Neutrophil (primary cell): ENCODE measurements at regions not wholly inside any gene's neighbourhood (a gene's known extent, or its start where the extent isn't known, plus 50 kb on each side); places are given as distances from the start of the nearest gene placed in this dataset.

Experiments
- H3K27ac ChIP-seq: fragments of 200-600 bp; sonication (generic); 2 replicates; pipeline ENCODE4 v1.5.1; 2016; ENCODE audit warnings: mild to moderate bottlenecking, moderate library complexity
- H3K27me3 ChIP-seq: fragments of 200-600 bp; sonication (generic); 2 replicates; pipeline ENCODE4 v1.6.0; 2016; ENCODE audit warnings: mild to moderate bottlenecking
- H3K36me3 ChIP-seq: fragments of 200-600 bp; sonication (generic); 2 replicates; pipeline ENCODE4 v1.5.1; 2017
- H3K4me1 ChIP-seq, 2 experiments: fragments of 200-600 bp in 1 of 2; sonication (generic) in 1 of 2; 1 replicate in 1 of 2; 2 replicates in 1 of 2; pipeline versions ENCODE4 v1.5.1 to v1.6.1; 2013 to 2016; ENCODE audit warnings: low read depth in 1 of 2, low read length in 1 of 2, mild to moderate bottlenecking in 1 of 2, moderate library complexity in 1 of 2; ENCODE audit not compliant: control insufficient read depth in 1 of 2, insufficient read depth in 1 of 2
- H3K4me3 ChIP-seq, 2 experiments: fragments of 200-600 bp in 1 of 2; sonication (generic) in 1 of 2; 1 replicate in 1 of 2; 2 replicates in 1 of 2; pipeline ENCODE4 v1.5.1; 2013 to 2016; ENCODE audit warnings: low read depth in 1 of 2, low read length in 1 of 2, mild to moderate bottlenecking in 1 of 2, moderate library complexity in 1 of 2
- H3K9me3 ChIP-seq: fragments of 200-600 bp; sonication (generic); 2 replicates; pipeline ENCODE4 v1.5.1; 2016
- CTCF ChIP-seq: fragments of 200-600 bp; sonication (generic); IDR thresholded peaks from 2 replicates; pipeline ENCODE4 v1.5.1; 2016; ENCODE audit warnings: antibody characterized with exemption

GRCh38 chr6:119454714-119455113 lies 105.2 kb upstream of the MAN1A1 start:
- TF ChIP-seq CTCF, result no peak
- H3K27me3 ChIP-seq, result no peaks in the 10 kb centered on the region
- H3K9me3 ChIP-seq, result no peaks in the 10 kb centered on the region
- peaks cover 12 to 14% of the 10 kb centered on the region in 2 experiments for H3K4me1 ChIP-seq
- H3K4me3 ChIP-seq, result no peak overlapping the region
- no peak overlapping the region for H3K27ac ChIP-seq
- H3K36me3 ChIP-seq, result no peaks in the 10 kb centered on the region

DNA sequence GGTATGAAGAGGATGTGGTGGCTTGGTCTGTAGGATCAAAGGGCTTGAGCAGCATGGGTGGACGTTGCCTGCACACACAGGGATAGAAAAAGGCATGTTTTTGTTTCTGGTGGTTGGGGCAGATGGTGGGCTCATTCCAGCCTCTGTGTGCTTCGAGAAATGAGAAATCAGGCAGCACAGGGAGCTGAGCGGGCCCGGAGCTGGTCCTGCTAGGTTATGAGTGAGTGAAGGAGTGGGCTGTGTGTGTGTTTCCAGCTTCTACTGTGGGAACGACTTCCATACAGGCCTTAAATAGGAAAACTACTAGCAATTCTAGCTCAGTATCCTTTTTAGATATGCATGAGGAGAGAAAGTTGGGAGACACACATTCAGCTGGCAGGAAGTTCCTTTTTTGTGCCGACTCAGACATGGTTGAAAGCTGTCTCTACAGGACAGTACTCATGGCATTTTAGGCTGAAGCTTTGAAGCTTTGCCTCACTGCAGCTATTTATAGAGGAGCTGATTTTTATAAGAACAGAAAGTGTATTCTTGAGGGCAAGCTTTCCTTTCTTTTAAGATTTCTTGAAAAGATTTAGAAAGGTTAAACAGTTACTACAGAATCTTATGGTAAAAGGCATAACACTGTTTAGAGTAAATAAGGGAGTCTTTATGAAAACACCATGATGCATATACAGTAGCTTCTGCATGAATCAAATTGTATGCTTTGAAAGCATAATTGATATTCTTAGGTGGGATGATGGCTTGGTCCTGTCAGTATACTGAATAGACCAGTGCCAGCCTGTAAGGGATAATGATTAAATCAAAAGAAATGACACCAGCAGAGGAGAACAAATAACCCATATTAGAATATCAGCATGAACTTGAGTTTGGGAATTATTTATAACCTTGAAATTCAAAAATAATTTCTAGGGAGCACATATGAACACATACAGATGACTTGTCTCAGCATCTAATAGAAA lies 104.0 kb upstream of the MAN1A1 start:
- no peaks in the 10 kb centered on the region for H3K9me3 ChIP-seq
- TF ChIP-seq CTCF, result no peak
- peaks cover 24 to 26% of the 10 kb centered on the region in 2 experiments for H3K4me1 ChIP-seq
- no peaks in the 10 kb centered on the region for H3K36me3 ChIP-seq
- no peak overlapping the region for H3K4me3 ChIP-seq
- no peaks in the 10 kb centered on the region for H3K27me3 ChIP-seq
- no peak overlapping the region for H3K27ac ChIP-seq

DNA sequence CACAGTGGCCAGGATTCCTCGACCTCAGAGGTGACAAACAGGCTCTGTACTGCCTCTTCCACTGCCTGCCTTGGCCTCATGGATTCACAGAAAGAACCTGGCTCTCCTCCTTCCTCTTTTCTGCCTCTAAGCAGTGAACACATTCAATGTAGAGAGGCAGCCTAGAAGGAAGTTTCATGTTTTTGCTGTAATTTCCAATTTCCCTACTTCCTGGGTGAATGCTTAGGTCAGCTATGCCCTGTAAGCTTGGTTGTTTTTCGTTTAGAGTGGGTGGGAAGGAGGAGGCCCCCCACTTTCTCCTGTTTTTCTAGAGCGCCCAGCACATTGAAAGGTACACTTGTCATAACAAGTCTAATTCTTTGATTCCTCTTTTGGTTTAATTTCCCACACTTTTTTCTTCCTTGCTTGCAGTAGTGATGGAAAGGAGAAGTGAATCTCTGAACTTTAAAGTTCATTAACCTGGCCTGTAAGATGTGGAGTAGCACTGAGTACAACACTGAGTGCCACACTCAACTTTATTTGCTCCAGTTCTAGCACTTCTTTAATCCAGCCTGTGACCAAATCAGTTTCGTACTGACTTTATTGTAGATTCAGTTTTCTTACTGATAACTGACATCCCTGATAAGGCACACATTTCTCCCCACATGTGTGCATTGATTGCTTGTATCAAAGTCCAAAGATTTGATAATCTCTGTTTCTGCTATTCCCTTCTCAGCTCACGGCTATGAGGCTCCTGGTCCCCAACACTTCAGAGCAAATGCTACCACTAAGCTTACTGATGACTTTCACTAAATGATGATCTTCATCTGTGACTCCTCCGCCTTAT lies 100.0 kb upstream of the MAN1A1 start:
- H3K4me3 ChIP-seq, result no peak overlapping the region
- no peaks in the 10 kb centered on the region for H3K36me3 ChIP-seq
- H3K27me3 ChIP-seq, result no peaks in the 10 kb centered on the region
- peaks cover 43 to 45% of the 10 kb centered on the region in 2 experiments for H3K4me1 ChIP-seq
- no peak for TF ChIP-seq CTCF
- no peaks in the 10 kb centered on the region for H3K9me3 ChIP-seq
- H3K27ac ChIP-seq, result peak overlapping the region; percentile 77

GRCh38 chr6:119447921-119448320 lies 98.4 kb upstream of the MAN1A1 start:
- Histone ChIP-seq H3K27me3 (no peaks in the 10 kb centered on the region), H3K27ac (no peak overlapping the region), H3K9me3 (no peaks in the 10 kb centered on the region), H3K36me3 (no peaks in the 10 kb centered on the region), H3K4me3 (no peak overlapping the region), H3K4me1 (peaks cover 59 to 60% of the 10 kb centered on the region in 2 experiments)
- TF ChIP-seq CTCF, result no peak

DNA sequence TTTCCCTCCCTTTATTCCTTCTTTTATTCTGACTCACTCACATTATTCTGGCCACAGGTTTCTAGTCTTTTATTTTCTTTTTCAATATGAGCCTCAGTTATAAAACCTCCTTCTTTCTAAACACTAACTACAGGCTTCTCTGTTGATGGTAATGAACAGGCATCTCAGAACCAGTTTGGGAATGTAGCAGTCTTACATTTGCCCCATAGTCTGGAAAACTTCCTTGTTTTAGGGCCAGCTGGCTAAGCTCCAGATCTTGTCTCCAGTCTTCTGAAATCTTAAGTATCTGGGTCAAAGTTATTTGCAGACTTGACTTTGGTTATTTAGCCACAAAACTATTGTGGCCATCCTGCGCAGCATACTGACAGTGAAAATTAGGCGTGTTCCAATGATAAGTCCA lies 97.0 kb upstream of the MAN1A1 start:
- Histone ChIP-seq H3K27me3 (no peaks in the 10 kb centered on the region), H3K27ac (no peak overlapping the region), H3K4me3 (no peak overlapping the region), H3K36me3 (no peaks in the 10 kb centered on the region), H3K4me1 (peaks cover 65 to 71% of the 10 kb centered on the region in 2 experiments), H3K9me3 (no peaks in the 10 kb centered on the region)
- no peak for TF ChIP-seq CTCF
